Upper lobe of left lung (tissue), 6 donors: ENCODE measurements at regions not wholly inside any gene's neighbourhood (a gene's known extent, or its start where the extent isn't known, plus 50 kb on each side); places are given as distances from the start of the nearest gene placed in this dataset.

Experiments used
- ATAC-seq, 2 donors: fragments of 200-7000 bp; cut with Tn5 transposase; one replicate each; pipeline ENCODE4 v1.9.1; 2022; ENCODE audit warnings: mild to moderate bottlenecking in 2 of 2, moderate library complexity in 2 of 2; ENCODE audit not compliant: low FRiP score in 2 of 2
- DNase-seq, 2 donors: peaks; one replicate each; pipeline ENCODE4 v3.0.0-alpha.2; 2019 to 2020
- H3K27ac ChIP-seq, 4 donors: fragments of 200-600 bp; sonication (generic); one replicate each; pipeline ENCODE4 v1.5.1; 2016 to 2019
- H3K27me3 ChIP-seq, 4 donors: fragments of 200-600 bp; sonication (generic); one replicate each; pipeline ENCODE4 v1.5.1; 2017 to 2019
- H3K36me3 ChIP-seq, 4 donors: fragments of 200-600 bp; sonication (generic); one replicate each; pipeline ENCODE4 v1.5.1; 2016 to 2019
- H3K4me1 ChIP-seq, 4 donors: fragments of 200-600 bp; sonication (generic); one replicate each; pipeline ENCODE4 v1.5.1; 2018 to 2019
- H3K4me3 ChIP-seq, 4 donors: fragments of 200-600 bp; sonication (generic); one replicate each; pipeline ENCODE4 v1.5.1; 2017 to 2019; ENCODE audit warnings: mild to moderate bottlenecking in 2 of 4, moderate library complexity in 1 of 4
- H3K9me3 ChIP-seq, 4 donors: fragments of 200-600 bp; sonication (generic); one replicate each; pipeline ENCODE4 v1.5.1; 2018 to 2019
- CTCF ChIP-seq, 6 experiments: fragments of 450-650 bp in 4 of 6; fragments of 200-600 bp in 2 of 6; sonication (generic) in 2 of 6; IDR thresholded peaks; one replicate each; pipeline ENCODE4 v1.5.1; 2016 to 2019; ENCODE audit warnings: antibody characterized with exemption in 6 of 6
- EP300 ChIP-seq, 4 donors: sonication (generic); formaldehyde crosslinking; IDR thresholded peaks; one replicate each; pipeline ENCODE4 v1.5.1; 2017; ENCODE audit warnings: antibody characterized with exemption in 4 of 4, control low read depth in 2 of 4
- POLR2A ChIP-seq, 4 donors: fragments of 450-650 bp; IDR thresholded peaks; one replicate each; pipeline ENCODE4 v1.5.1; 2016 to 2017; ENCODE audit warnings: antibody characterized with exemption in 4 of 4, mild to moderate bottlenecking in 2 of 4
- POLR2AphosphoS5 ChIP-seq, 2 donors: sonication (generic); formaldehyde crosslinking; IDR thresholded peaks; one replicate each; pipeline ENCODE4 v1.5.1; 2017; ENCODE audit warnings: antibody characterized with exemption in 2 of 2
- WGBS, 2 donors: methylation state at CpG; one replicate each; pipeline ENCODE4 v1.1.5; 2017 to 2018; 5-methylcytosine and 5-hydroxymethylcytosine counted together
- donor health status: DM: no; HTN: no; CAD: no; lungs with moderate emphysema.
- donor health status: DM: no; HTN: yes; CAD: no; lungs with severe emphysema.

- no peak overlapping the region for H3K27ac ChIP-seq
- H3K36me3 ChIP-seq = no peaks in the 10 kb centered on the region
- H3K27me3 ChIP-seq = no peaks in the 10 kb centered on the region
- no peak for TF ChIP-seq EP300 (IDR thresholded peaks at IDR 0.05)
- TF ChIP-seq POLR2AphosphoS5 (IDR thresholded peaks at IDR 0.05) = no peak
- ATAC-seq = peak in 1 of 2 donors; percentile 71
- no peak for DNase-seq
- H3K9me3 ChIP-seq = no peaks in the 10 kb centered on the region
- no peak overlapping the region for H3K4me3 ChIP-seq
- no peaks in the 10 kb centered on the region for H3K4me1 ChIP-seq
- 76 to 84% methylated on average over 8 of the region's 8 CpGs for WGBS, 2 donors
Measured at GRCh38 chr12:102757154-102757881, 159.7 kb downstream of the PAH start.

GRCh38 chr12:102756530-102756929, 160.5 kb downstream of the PAH start:
- H3K9me3 ChIP-seq = no peaks in the 10 kb centered on the region
- H3K4me1 ChIP-seq = no peaks in the 10 kb centered on the region
- H3K27ac ChIP-seq = no peak overlapping the region
- H3K36me3 ChIP-seq = no peaks in the 10 kb centered on the region
- H3K4me3 ChIP-seq = no peak overlapping the region
- DNase-seq (no peak), ATAC-seq (peak in 1 of 2 donors; percentile 57)
- no peaks in the 10 kb centered on the region for H3K27me3 ChIP-seq
- TF ChIP-seq EP300 (IDR thresholded peaks at IDR 0.05) = no peak
- TF ChIP-seq POLR2A (IDR thresholded peaks at IDR 0.05) = no peak
- TF ChIP-seq CTCF (IDR thresholded peaks at IDR 0.05) = no peak
- no peak for TF ChIP-seq POLR2AphosphoS5 (IDR thresholded peaks at IDR 0.05)
- WGBS, 2 donors = 36 to 40% methylated on average over 3 of the region's 3 CpGs

GRCh38 chr12:102755266-102755665, 161.8 kb downstream of the PAH start:
- 92 to 97% methylated on average over 3 of the region's 3 CpGs for WGBS, 2 donors
- no peak overlapping the region for H3K27ac ChIP-seq
- TF ChIP-seq POLR2A (IDR thresholded peaks at IDR 0.05) = no peak
- TF ChIP-seq EP300 (IDR thresholded peaks at IDR 0.05) = no peak
- no peak for TF ChIP-seq POLR2AphosphoS5 (IDR thresholded peaks at IDR 0.05)
- TF ChIP-seq CTCF (IDR thresholded peaks at IDR 0.05) = no peak
- no peak for DNase-seq
- H3K27me3 ChIP-seq = no peaks in the 10 kb centered on the region
- no peaks in the 10 kb centered on the region for H3K36me3 ChIP-seq
- H3K4me1 ChIP-seq = no peaks in the 10 kb centered on the region
- no peak for ATAC-seq
- no peaks in the 10 kb centered on the region for H3K9me3 ChIP-seq
- no peak overlapping the region for H3K4me3 ChIP-seq

- Histone ChIP-seq H3K9me3 (no peaks in the 10 kb centered on the region), H3K36me3 (no peaks in the 10 kb centered on the region), H3K4me1 (no peaks in the 10 kb centered on the region), H3K4me3 (no peak overlapping the region), H3K27ac (no peak overlapping the region), H3K27me3 (no peaks in the 10 kb centered on the region)
- ATAC-seq = peak in 1 of 2 donors; percentile 13
- WGBS, 2 donors = 67 to 74% methylated on average over 2 of the region's 2 CpGs
- TF ChIP-seq CTCF (IDR thresholded peaks at IDR 0.05) (no peak), POLR2AphosphoS5 (IDR thresholded peaks at IDR 0.05) (no peak), POLR2A (IDR thresholded peaks at IDR 0.05) (no peak), EP300 (IDR thresholded peaks at IDR 0.05) (no peak)
- no peak for DNase-seq
Measured at GRCh38 chr12:102753802-102754201, 163.2 kb downstream of the PAH start.

GRCh38 chr12:102748704-102749103, 168.3 kb downstream of the PAH start:
- H3K27ac ChIP-seq = no peak overlapping the region
- no peak overlapping the region for H3K4me3 ChIP-seq
- ATAC-seq (no peak), DNase-seq (no peak)
- TF ChIP-seq EP300 (IDR thresholded peaks at IDR 0.05) (no peak), POLR2A (IDR thresholded peaks at IDR 0.05) (no peak), CTCF (IDR thresholded peaks at IDR 0.05) (no peak), POLR2AphosphoS5 (IDR thresholded peaks at IDR 0.05) (no peak)
- no peaks in the 10 kb centered on the region for H3K36me3 ChIP-seq
- 73 to 87% methylated on average over 3 of the region's 3 CpGs for WGBS, 2 donors
- H3K4me1 ChIP-seq = no peaks in the 10 kb centered on the region
- H3K27me3 ChIP-seq = no peaks in the 10 kb centered on the region
- H3K9me3 ChIP-seq = no peaks in the 10 kb centered on the region
